GM19035 (cell line): ENCODE measurements at regions not wholly inside any gene's neighbourhood (a gene's known extent, or its start where the extent isn't known, plus 50 kb on each side); places are given as distances from the start of the nearest gene placed in this dataset.
"Not testable (repeated sequence)": the region's sequence is repeated elsewhere in the genome, so short reads cannot be mapped to it uniquely, and the experiment has no call there.

Experiments used
- ATAC-seq: cut with Tn5 transposase; IDR thresholded peaks from one replicate; pipeline ENCODE4 v1.9.1; 2021; ENCODE audit not compliant: unreplicated experiment

- no peak for ATAC-seq
These were observed 622.2 kb upstream of the CNTN5 start for GRCh38 chr11:98398508-98398907.

DNA sequence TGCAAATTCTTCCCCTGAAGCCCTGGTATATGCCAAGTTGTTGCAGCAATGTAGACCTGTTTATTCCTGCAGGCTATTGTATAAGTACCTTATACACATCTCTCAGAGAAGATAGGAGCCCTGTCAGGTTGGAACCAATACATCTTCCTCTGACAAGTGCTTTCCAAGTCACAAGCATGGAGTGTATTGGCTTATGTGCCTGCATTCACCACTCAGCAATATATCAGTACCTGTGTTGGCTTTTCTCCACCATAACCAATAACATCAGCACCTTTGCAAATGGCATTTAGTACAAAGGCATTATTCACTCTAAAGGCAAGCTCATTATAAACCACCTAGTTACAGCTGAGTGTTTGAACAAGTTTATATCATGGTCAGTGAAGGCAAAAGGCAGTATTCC lies 611.7 kb upstream of the CNTN5 start:
- ATAC-seq, result no peak

DNA sequence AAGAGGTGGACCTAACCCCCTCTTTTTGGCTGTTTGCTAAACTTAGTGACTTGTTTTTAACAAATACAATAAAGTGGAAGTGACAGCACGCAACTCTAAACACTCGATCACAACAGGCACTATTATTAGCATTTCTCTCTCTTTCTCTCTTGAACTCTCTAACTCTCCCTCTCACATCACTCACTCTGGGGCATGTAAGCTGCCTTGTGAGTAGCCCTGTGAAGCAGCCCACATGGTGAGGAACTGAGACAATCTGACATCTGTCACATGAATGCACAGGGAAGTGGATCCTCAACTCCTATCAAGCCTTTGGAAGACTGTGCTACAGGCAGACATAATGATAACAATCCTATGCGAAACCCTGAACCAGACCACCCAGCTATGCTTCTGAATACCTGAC lies 609.0 kb upstream of the CNTN5 start:
- no peak for ATAC-seq

- ATAC-seq, result no peak
These were observed 603.4 kb upstream of the CNTN5 start for GRCh38 chr11:98417256-98417755.

- no peak for ATAC-seq
These were observed 596.8 kb upstream of the CNTN5 start for GRCh38 chr11:98423933-98424332.

DNA sequence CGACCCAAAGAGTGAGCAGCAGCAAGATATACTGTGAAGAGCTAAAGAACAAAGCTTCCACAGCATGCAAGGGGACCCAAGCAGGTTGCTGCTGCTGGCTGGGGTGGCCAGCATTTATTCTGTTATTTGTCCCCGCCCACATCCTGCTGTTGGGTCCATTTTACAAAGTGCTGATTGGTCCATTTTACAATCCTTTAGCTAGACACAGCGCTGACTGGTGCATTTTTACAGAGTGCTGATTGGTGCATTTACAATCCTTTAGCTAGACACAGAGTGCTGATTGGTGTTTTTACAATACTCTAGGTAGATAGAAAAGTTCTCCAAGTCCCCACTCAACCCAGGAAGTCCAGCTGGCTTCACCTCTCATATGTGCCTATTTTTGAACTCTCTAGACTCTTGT lies 596.0 kb upstream of the CNTN5 start:
- ATAC-seq, result not testable (repeated sequence)

DNA sequence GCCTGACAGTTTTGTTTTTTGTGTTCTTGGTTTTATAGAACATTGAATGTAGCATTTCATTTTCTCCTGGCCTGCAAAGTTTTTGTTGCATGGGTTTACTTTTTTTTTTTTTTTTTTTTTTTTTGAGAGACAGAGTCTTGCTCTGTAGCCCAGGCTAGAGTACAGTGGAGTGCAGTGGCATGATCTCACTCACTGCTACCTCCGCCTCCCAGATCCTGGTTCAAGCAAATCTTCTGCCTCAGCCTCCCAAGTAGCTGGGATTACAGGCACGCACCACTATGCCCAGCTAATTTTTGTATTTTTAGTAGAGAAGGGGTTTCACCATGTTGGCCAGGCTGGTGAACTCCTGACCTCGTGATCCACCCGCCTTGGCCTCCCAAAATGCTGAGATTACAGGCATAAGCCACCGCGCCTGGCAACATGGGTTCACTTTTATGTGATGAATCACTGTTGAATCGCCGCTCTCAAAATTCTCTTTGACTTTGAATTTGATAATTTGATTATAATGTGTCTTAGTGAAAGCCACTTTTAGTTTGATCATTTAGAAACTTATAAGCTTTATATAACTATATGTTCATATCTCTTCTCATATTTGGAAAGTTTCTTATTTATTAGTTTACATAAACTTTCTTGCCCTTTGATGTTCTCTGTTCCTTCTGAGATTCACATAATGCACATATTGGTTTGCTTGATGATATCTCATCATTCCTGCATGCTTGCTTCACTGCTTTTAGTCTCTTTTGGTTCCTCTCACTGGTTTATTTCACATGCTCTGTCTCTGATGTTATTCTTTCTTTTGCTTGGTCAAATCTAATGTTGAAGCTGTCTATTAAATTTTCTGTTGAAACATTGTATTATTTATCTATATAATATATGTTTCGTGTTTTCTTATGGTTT lies 589.0 kb upstream of the CNTN5 start:
- no peak for ATAC-seq

GRCh38 chr11:98434296-98434695 lies 586.5 kb upstream of the CNTN5 start:
- no peak for ATAC-seq

DNA sequence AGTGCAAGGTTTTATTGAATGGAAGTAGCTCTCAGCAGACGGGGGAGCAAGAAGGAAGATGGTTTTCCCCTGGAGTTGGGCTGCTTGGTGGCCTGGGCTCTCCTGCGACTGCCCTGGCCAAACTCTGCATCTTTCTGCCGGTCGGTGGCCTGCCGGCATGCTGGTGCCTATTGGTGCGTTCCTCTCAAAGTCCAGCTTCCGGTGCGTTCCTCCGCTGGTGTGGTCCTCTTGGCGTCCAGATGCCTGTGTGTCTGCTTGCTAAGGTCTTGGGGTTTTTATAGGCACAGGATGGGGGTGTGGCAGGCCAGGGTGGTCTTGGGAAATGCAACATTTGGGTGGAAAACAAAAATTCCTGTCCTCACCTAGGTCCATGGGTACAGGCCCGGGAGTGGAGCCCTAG lies 567.4 kb upstream of the CNTN5 start:
- ATAC-seq, result no peak

GRCh38 chr11:98455500-98456307 lies 565.0 kb upstream of the CNTN5 start:
- no peak for ATAC-seq

- no peak for ATAC-seq
These were observed 564.5 kb upstream of the CNTN5 start for GRCh38 chr11:98456308-98456680.

DNA sequence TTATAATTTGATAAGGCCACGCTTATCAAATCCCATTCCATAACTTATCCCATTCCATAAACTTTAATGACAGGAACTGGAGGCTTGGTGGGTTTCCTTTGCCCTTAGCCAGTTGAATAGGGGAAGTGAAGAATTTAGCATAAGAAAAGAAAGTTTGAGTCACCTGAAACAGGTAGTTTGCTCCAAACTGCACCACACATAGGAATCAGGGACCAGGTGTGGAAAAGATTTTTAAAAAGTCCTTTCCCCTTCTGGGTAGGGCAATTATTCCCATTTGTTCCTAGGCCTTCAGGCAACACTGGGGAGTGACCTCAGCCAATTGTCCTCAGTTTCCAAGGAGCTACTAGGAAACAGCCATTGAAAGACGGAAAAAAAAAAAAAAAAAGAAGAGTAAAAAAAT lies 525.7 kb upstream of the CNTN5 start:
- ATAC-seq, result no peak

- ATAC-seq, result no peak
These were observed 525.1 kb upstream of the CNTN5 start for GRCh38 chr11:98495601-98496000.

DNA sequence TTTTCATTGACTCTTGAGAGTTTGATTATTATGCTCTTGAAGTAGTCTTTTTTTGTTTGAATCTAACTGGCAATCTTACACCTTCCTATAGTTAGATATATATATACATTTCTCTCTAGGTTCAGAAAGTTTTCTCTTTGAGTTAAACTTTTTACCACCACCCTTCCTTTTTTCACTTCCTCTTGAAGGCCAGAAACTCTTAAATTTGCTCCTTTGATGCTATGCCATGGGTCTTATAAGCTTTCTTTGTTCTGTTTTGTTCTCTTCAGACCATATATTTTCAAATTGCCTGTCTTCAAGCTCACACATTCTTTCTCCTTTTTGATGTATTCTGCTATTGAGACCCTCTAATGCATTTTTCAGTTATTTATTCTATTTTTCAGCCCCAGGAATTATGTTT lies 513.5 kb upstream of the CNTN5 start:
- no peak for ATAC-seq

GRCh38 chr11:98512938-98513337 lies 507.8 kb upstream of the CNTN5 start:
- ATAC-seq, result no peak

GRCh38 chr11:98531576-98531975 lies 489.2 kb upstream of the CNTN5 start:
- ATAC-seq, result no peak

GRCh38 chr11:98536023-98536422 lies 484.7 kb upstream of the CNTN5 start:
- no peak for ATAC-seq

- not testable (repeated sequence) for ATAC-seq
These were observed 482.4 kb upstream of the CNTN5 start for GRCh38 chr11:98538358-98538757.

- ATAC-seq, result no peak
These were observed 475.1 kb upstream of the CNTN5 start for GRCh38 chr11:98545544-98546175.

GRCh38 chr11:98549571-98549970 lies 471.2 kb upstream of the CNTN5 start:
- no peak for ATAC-seq

DNA sequence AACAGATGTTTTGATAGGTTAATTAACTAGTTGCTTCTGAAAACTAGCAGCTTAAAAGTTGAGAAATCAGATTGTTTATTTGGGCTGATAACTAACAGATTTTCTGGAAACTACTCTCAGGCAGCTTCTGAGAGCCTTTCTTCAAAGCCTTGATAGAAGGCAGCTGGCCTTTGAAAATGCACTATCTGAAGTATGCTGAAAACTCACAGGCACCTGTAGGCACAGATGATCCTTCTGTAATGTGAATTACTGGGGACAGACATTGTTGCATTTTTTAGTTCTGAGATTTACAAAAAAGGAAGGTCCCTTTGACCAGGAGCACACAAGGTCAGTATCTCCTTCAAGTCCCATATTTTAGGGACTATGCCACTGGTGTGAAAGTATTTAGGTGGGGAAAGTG lies 460.8 kb upstream of the CNTN5 start:
- no peak for ATAC-seq

GRCh38 chr11:98561252-98561651 lies 459.5 kb upstream of the CNTN5 start:
- no peak for ATAC-seq
